Motor neuron (in vitro differentiated cells): ENCODE measurements at regions not wholly inside any gene's neighbourhood (a gene's known extent, or its start where the extent isn't known, plus 50 kb on each side); places are given as distances from the start of the nearest gene placed in this dataset.

Source experiments
- ATAC-seq, 8 experiments: fragments of 200-7000 bp; cut with Tn5 transposase; replicated peaks in 6 of 8; 2 replicates each; pipeline ENCODE4 v1.8.0; 2021; ENCODE audit warnings: mild to moderate bottlenecking in 8 of 8, moderate library complexity in 8 of 8
- H3K27ac ChIP-seq, 2 donors: fragments of 250-450 bp; sonication (Bioruptor Pico); 2 replicates each; pipeline ENCODE4 v1.9.0; 2021; ENCODE audit warnings: antibody characterized with exemption in 2 of 2, mild to moderate bottlenecking in 2 of 2, moderate library complexity in 1 of 2
- H3K4me1 ChIP-seq, 2 donors: fragments of 250-450 bp; sonication (Bioruptor Pico); replicated peaks in 1 of 2; 2 replicates each; pipeline ENCODE4 v1.6.1; 2021; ENCODE audit warnings: antibody characterized with exemption in 2 of 2, mild to moderate bottlenecking in 2 of 2, moderate library complexity in 1 of 2
- H3K4me3 ChIP-seq, 5 donors: fragments of 250-450 bp; sonication (Bioruptor Pico); 2 replicates each; pipeline ENCODE4 v1.9.0; 2021; ENCODE audit warnings: antibody characterized with exemption in 5 of 5, mild to moderate bottlenecking in 5 of 5, moderate library complexity in 4 of 5
- WGBS, 10 experiments: fragments of 450-650 bp; shearing (Covaris generic); methylation state at CpG; one replicate each; pipeline ENCODE4 v1.0.0; 2022; 5-methylcytosine and 5-hydroxymethylcytosine counted together
- in situ Hi-C, 9 experiments: fragments of 400-800 bp; cut with MboI; loops; one replicate each; pipeline ENCODE4 v1.15.0; 2021; ENCODE audit warnings: low sequenced_read_pairs in 9 of 9, low pct_unique_long_range_greater_than_20kb in 2 of 9; ENCODE audit not compliant: unreplicated experiment in 9 of 9

DNA sequence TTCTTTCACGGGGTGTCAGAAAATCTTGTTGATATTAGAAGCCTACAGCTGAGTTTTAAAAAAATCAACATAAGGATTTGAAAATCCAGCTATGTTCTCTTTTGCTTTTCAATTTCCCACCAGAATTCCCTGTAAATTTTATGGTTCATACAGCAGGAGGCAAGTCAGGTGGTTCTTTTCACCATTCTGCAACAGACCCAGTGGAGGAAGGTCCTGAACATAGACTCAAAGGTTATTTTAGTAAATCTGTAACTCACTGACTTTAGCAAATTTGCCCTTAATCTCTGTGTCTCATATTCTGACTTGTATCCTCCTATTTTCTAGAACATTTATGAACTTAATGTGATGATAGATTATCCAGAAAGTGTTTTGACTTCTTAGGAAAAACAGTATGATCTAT lies 235.4 kb upstream of the E2F7 start:
- Histone ChIP-seq H3K4me3 (no peak overlapping the region), H3K27ac (no peak overlapping the region), H3K4me1 (peaks cover 0 to 8% of the 10 kb centered on the region in 2 donors)
- 0 to 100% (median 56%) methylated on average over 1 of the region's 1 CpG; no CpG with 5 or more reads in 2 of the 10 experiments for WGBS, 10 experiments
- in situ Hi-C loops: loop anchor here in 2 of 9 experiments (25.0 kb wide), 2 partner anchors 89 to 239 kb away; partner anchors contain the start of gene E2F7 (in 1 of the 2)
- ATAC-seq: no peak

- Histone ChIP-seq H3K27ac (no peak overlapping the region), H3K4me1 (peaks cover 0 to 8% of the 10 kb centered on the region in 2 donors), H3K4me3 (no peak overlapping the region)
- ATAC-seq: peak in 7 of 8 experiments; percentile 12 to 96 (median 87)
- 40 to 94% (median 90%) methylated on average over 2 to 4 of the region's 4 CpGs for WGBS, 10 experiments
- in situ Hi-C loops: loop anchor here in 2 of 9 experiments (25.0 kb wide), 2 partner anchors 88 to 238 kb away; partner anchors contain the start of gene E2F7 (in 1 of the 2)
Measured at GRCh38 chr12:77299910-77300669, 234.7 kb upstream of the E2F7 start.

GRCh38 chr12:77299001-77299400 lies 233.6 kb upstream of the E2F7 start:
- Histone ChIP-seq H3K4me1 (peaks cover 0 to 8% of the 10 kb centered on the region in 2 donors), H3K4me3 (no peak overlapping the region), H3K27ac (no peak overlapping the region)
- ATAC-seq: peak in 3 of 8 experiments; percentile 55 to 99 (median 96)
- WGBS, 10 experiments: 0 to 100% (median 71%) methylated on average over 1 to 2 of the region's 3 CpGs; no CpG with 5 or more reads in 2 of the 10 experiments
- in situ Hi-C loops: no loop called here

DNA sequence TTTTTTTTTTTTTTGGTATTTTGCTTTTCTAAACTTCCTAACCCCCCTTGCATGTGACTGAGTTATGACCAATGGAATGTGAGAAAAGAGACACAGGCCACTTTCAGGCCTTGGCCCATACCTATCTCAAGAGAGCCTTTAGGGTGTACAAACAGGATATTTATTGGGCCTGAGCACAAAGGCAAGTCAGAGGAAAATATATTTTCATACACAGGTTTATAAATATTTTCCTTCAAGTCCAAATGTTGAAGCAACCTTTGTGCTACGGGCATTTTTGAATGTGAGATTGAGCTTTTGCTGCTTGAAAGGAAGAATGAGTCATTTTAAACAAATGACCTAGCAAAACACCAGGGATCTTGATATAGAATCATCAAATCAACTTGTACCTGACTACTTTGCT lies 228.6 kb upstream of the E2F7 start:
- Histone ChIP-seq H3K27ac (no peak overlapping the region), H3K4me3 (no peak overlapping the region), H3K4me1 (peaks cover 0 to 8% of the 10 kb centered on the region in 2 donors)
- no peak for ATAC-seq
- 40 to 100% (median 93%) methylated on average over 1 of the region's 1 CpG; no CpG with 5 or more reads in 2 of the 10 experiments for WGBS, 10 experiments
- in situ Hi-C loops: no loop called here

GRCh38 chr12:77274926-77275325 lies 209.6 kb upstream of the E2F7 start:
- no peak overlapping the region for H3K27ac ChIP-seq
- in situ Hi-C loops: no loop called here
- no peak overlapping the region for H3K4me3 ChIP-seq
- WGBS, 10 experiments: 9 to 50% (median 17%) methylated on average over 1 of the region's 1 CpG; no CpG with 5 or more reads in 5 of the 10 experiments
- ATAC-seq: no peak
- peaks cover 4 to 13% of the 10 kb centered on the region in 2 donors for H3K4me1 ChIP-seq

GRCh38 chr12:77273898-77274297 lies 208.5 kb upstream of the E2F7 start:
- Histone ChIP-seq H3K4me3 (no peak overlapping the region), H3K27ac (no peak overlapping the region), H3K4me1 (peaks cover 4 to 13% of the 10 kb centered on the region in 2 donors)
- in situ Hi-C loops: no loop called here
- 0 to 75% (median 40%) methylated on average over 1 of the region's 1 CpG; no CpG with 5 or more reads in 4 of the 10 experiments for WGBS, 10 experiments
- ATAC-seq: no peak

- ATAC-seq: peak in 2 of 8 experiments; percentile 63 to 65
- H3K4me1 ChIP-seq: no peaks in the 10 kb centered on the region
- in situ Hi-C loops: no loop called here
- no peak overlapping the region for H3K27ac ChIP-seq
- no peak overlapping the region for H3K4me3 ChIP-seq
- WGBS, 10 experiments: 0 to 92% (median 62%) methylated on average over 1 of the region's 1 CpG; no CpG with 5 or more reads in 2 of the 10 experiments
Measured at GRCh38 chr12:77256956-77257355, 191.6 kb upstream of the E2F7 start.

DNA sequence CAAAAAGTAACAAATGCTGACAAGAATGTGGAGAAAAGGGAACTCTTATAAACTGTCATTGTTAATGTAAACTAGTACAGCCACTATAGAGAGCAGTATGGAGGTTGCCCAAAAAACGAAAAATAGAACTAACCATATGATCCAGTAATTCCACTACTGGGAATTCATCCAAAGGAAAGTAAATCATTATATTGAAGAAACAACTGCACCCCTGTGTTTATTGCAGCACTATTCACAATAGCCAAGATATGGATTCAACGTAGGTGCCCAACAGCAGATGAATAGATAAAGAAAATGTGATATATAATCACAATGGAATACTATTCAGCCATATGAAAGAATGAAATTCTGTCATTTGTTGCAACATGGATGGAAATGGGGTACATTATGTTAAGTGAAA lies 188.0 kb upstream of the E2F7 start:
- ATAC-seq: no peak
- in situ Hi-C loops: no loop called here
- WGBS, 10 experiments: 43 to 100% (median 88%) methylated on average over 2 of the region's 2 CpGs; no CpG with 5 or more reads in 1 of the 10 experiments
- Histone ChIP-seq H3K27ac (no peak overlapping the region), H3K4me3 (no peak overlapping the region), H3K4me1 (no peaks in the 10 kb centered on the region)

DNA sequence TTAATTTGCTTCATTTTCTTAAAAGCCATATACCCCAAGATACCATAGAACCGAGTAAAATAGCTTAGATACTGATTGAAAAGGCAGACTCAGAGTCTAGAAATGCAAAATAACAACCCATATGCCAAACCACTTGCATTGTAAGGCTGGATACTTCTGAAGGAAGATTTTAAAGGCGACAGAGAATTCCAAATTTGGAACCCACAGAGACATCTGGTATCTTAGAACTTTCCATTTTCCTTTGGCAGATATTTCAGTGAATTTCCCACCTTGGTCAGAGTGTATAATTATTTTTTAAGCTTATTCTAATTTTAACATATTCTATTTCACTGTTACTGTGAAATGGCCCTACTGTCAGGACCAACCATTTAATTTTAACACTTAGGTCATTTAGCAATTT lies 186.4 kb upstream of the E2F7 start:
- Histone ChIP-seq H3K4me1 (peaks cover 0 to 2% of the 10 kb centered on the region in 2 donors), H3K27ac (no peak overlapping the region), H3K4me3 (no peak overlapping the region)
- no peak for ATAC-seq
- in situ Hi-C loops: no loop called here
- WGBS, 10 experiments: 40 to 94% (median 69%) methylated on average over 1 to 2 of the region's 2 CpGs; no CpG with 5 or more reads in 2 of the 10 experiments

GRCh38 chr12:77249892-77250291 lies 184.5 kb upstream of the E2F7 start:
- ATAC-seq: no peak
- H3K27ac ChIP-seq: no peak overlapping the region
- in situ Hi-C loops: no loop called here
- WGBS, 10 experiments: 82 to 100% (median 95%) methylated on average over 3 to 5 of the region's 5 CpGs; no CpG with 5 or more reads in 3 of the 10 experiments
- peaks cover 5 to 7% of the 10 kb centered on the region in 2 donors for H3K4me1 ChIP-seq
- H3K4me3 ChIP-seq: no peak overlapping the region

GRCh38 chr12:77248036-77248435 lies 182.7 kb upstream of the E2F7 start:
- no peak for ATAC-seq
- WGBS, 10 experiments: 25 to 100% (median 97%) methylated on average over 1 to 2 of the region's 2 CpGs; no CpG with 5 or more reads in 1 of the 10 experiments
- H3K4me3 ChIP-seq: no peak overlapping the region
- peaks cover 5 to 7% of the 10 kb centered on the region in 2 donors for H3K4me1 ChIP-seq
- in situ Hi-C loops: no loop called here
- no peak overlapping the region for H3K27ac ChIP-seq

DNA sequence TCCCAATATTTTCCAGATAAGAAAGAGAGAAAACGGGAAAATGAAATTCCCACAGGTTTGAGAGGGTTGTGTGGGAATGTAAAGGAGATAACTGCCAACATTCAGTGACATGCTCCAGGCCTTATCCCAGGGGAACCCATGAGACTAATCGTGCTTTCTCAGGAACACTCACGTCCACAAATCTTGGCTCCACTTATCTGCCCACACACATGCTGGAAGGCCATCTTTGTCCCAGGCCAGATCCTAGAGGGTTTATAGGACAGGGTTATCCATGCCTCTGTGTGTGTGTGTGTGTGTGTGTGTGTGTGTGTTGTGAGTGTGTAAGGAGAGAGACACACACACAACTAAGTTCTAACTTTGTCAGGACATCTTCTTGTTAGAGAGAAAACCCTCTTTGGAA lies 182.2 kb upstream of the E2F7 start:
- Histone ChIP-seq H3K27ac (no peak overlapping the region), H3K4me3 (no peak overlapping the region), H3K4me1 (peaks cover 5 to 7% of the 10 kb centered on the region in 2 donors)
- no peak for ATAC-seq
- in situ Hi-C loops: no loop called here
- 20 to 100% (median 80%) methylated on average over 1 to 3 of the region's 3 CpGs; no CpG with 5 or more reads in 3 of the 10 experiments for WGBS, 10 experiments

GRCh38 chr12:77243345-77243744 lies 178.0 kb upstream of the E2F7 start:
- no peak for ATAC-seq
- no peak overlapping the region for H3K4me3 ChIP-seq
- WGBS, 10 experiments: 71 to 98% (median 90%) methylated on average over 2 to 4 of the region's 4 CpGs
- in situ Hi-C loops: no loop called here
- H3K4me1 ChIP-seq: peaks cover 5 to 7% of the 10 kb centered on the region in 2 donors
- no peak overlapping the region for H3K27ac ChIP-seq
